C4-2B (cell line): ENCODE measurements at regions not wholly inside any gene's neighbourhood (a gene's known extent, or its start where the extent isn't known, plus 50 kb on each side); places are given as distances from the start of the nearest gene placed in this dataset.

Experiments
- H3K27ac ChIP-seq: fragments of 450-650 bp; 2 replicates; pipeline ENCODE4 v1.5.1; 2017
- CTCF ChIP-seq: fragments of 450-650 bp; conservative IDR thresholded peaks from 2 replicates; pipeline ENCODE4 v1.5.1; 2017; ENCODE audit warnings: mild to moderate bottlenecking
- ZFX ChIP-seq: fragments of 450-650 bp; IDR thresholded peaks from 2 replicates; pipeline ENCODE4 v1.6.1; 2017

DNA sequence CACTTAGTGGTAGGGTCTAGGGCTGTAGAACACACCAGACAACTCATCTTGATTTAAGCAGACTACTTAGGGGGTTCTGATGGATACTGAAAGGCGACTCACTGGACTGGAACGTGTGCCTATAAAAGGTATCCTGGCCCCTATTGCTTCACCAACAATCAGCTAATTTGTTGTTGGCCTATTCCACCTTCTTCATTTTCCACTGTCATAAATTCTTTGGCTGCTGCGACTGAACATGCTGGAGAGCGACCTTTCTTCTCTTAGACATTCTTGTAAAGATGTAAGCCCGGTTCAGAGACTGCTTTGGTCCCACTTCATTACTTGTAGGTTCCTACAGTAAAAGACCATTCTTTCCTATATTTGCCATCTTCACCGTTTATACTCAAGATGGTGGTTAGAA is 609.9 kb upstream of the CITED2 start:
- TF ChIP-seq CTCF (no peak), ZFX (no peak)
- no peak overlapping the region for H3K27ac ChIP-seq

- no peak overlapping the region for H3K27ac ChIP-seq
Observed at GRCh38 chr6:139983555-139984276, 609.3 kb upstream of the CITED2 start.

DNA sequence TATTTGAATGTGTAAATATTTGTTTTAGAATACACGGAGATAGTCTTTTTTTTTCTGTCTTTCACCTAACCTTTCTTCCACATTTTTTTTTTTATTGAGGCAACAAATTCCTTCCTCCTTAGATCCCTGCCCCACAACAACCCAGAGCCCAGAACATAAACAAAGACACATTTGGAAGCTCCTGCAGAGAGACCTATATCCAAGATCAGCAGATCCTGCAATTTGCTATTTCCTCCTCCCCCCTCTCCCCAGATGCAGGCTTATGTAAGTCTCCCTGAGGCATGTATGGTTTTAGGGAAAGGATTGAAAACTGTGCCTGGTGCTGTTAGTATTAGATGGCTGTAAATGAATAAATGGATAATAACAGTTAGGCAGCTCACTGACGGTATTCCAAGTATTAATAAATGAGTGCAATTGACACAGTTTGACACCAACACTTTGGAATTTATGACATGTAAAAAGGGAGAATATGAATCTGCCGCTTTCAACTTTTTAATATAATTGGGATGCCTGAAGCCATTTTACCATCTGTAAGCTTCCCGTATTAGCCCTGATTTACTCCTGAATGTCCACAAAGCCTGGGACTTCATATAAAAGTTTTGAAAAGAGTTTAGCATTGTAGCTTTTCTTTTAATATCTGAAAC is 608.3 kb upstream of the CITED2 start:
- TF ChIP-seq CTCF (no peak), ZFX (no peak)
- no peak overlapping the region; the same call in 1 of the 2 replicates for H3K27ac ChIP-seq

More at GRCh38 chr6:139983555-139984276, 609.3 kb upstream of the CITED2 start:
- no peak for TF ChIP-seq CTCF
- TF ChIP-seq ZFX: no peak

DNA sequence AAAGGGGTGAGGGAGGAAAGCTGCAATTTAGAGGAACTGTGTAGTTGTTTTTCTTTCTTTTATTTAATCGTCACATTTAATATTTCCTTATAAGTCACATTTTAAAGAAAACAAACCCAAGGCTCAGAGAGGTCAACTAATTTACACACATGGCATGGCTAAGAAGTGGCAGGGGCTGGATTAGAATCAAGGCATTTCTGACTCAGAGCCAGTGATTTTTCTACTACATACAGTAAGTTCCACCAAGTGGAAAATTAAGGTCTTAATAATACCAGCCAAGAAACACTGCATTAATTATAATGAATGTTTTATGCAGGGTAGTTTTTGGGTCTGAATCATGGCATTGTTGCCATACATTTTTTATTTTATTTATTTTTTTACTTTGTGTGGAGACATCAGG is 607.7 kb upstream of the CITED2 start:
- no peak overlapping the region; the same call in 1 of the 2 replicates for H3K27ac ChIP-seq
- TF ChIP-seq CTCF: no peak
- no peak for TF ChIP-seq ZFX

- TF ChIP-seq CTCF (no peak), ZFX (no peak)
- no peak overlapping the region; the same call in 1 of the 2 replicates for H3K27ac ChIP-seq
Observed at GRCh38 chr6:139981768-139982181, 607.3 kb upstream of the CITED2 start.

DNA sequence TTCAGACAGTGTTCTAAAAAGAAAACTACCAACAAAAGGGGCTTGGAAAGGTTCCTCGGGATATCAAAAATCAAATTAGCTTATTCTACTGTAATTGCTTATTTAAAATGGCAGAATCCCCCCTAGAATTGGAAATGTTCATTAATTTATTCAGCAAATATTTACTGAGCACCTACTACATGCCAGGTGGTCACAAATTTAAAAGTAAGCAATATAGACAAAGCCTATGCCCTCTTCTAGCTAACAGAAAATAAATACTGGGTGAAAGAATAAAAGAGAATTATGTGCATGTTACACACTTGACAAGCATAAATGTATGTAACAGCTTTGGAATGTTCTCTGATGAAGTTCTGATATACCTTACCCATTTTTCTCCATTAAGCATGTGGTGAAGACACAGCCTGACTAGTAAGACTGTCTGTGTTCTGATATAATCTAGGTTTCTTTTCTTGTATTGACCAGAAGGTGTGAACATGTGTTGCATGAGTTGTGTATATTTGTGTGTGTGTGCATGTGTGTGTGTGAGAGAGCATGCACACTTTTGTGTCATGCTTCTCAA is 606.7 kb upstream of the CITED2 start:
- TF ChIP-seq ZFX: no peak
- TF ChIP-seq CTCF: no peak
- peak overlapping the region; percentile 53 for H3K27ac ChIP-seq

DNA sequence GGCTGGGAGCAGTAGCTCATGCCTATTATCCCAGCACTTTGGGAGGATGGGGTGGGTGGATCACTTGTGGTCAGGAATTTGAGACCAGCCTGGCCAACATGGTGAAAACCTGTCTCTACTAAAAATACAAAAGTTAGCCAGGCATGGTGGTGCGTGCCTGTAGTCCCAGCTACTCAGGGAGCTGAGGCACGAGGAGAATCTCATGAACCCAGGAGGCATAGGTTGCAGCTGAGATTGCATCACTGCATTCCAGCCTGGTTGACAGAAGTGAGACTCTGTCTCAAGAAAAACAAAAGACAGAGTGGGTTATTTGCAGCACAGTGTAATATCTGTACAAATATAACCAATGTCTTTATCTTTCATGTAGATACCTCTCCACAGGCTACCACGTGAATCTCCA is 606.2 kb upstream of the CITED2 start:
- H3K27ac ChIP-seq: peak overlapping the region; percentile 53
